ENCODE measurements at regions not wholly inside any gene's neighbourhood (a gene's known extent, or its start where the extent isn't known, plus 50 kb on each side); places are given as distances from the start of the nearest gene placed in this dataset.
"Not testable (repeated sequence)": the region's sequence is repeated elsewhere in the genome, so short reads cannot be mapped to it uniquely, and the experiment has no call there.

GRCh38 chr5:174500636-174501035 lies 223.7 kb upstream of the MSX2 start:
- no peak for DNase-seq

- no peak for DNase-seq
These were observed 222.8 kb upstream of the MSX2 start for GRCh38 chr5:174501461-174502069.

DNA sequence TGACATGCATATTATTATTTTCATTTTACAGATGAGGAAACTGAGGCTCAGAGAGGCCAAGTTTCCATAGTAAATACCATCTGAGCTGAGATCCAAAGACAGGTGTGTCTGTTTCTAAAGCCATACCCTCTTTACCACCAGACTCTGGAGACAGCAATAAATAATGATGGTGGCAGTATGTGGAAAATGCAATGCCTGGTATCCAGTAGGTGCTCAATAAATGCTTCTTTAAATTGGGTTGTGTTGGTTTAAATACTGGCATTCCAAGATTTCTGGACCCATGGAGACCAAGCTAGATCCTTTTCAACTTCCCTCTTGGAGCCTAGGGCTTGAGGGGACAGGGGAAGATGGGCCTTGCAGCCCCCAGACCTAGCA lies 221.3 kb upstream of the MSX2 start:
- DNase-seq, result no peak

DNA sequence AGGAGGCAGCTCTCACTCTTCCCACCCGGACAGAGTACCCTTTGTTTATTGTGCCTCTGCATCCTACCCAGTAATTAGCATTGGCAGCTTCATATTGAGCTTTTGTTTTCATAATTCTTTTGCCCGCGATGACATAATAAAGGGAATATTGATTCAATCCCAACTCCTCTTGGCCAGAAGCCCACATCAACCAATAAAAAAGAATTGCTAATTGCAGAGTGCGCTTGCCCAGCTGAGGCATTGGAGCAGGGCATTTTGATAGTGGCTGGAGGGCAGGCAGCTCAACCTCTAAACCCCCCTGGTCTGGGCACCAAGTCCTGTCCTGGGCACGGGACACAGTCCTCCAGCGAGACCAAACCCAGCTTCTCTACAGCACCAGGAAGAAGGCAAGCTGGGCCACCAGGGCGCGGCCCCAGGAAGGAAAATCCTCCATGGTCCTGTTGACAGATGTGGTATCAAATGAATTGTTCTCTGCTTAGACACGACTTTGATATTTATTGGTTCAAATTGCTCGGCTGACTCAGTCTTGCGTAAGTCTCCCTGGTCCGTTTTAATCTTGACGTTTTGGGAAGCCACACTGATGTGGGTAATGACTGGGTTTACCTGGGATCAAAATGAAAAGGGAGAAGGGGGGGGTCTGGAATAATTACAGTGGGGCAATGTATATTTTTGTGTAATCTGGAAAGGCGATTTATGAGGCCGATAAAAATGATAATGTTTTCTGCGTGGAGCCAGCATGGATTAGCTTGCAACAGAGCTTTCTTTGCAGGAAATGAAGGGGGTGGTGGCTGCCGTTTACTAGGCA lies 220.7 kb upstream of the MSX2 start:
- DNase-seq, result no peak

- no peak for DNase-seq
These were observed 220.1 kb upstream of the MSX2 start for GRCh38 chr5:174504266-174504726.

GRCh38 chr5:174505621-174506020 lies 218.8 kb upstream of the MSX2 start:
- DNase-seq, result no peak

DNA sequence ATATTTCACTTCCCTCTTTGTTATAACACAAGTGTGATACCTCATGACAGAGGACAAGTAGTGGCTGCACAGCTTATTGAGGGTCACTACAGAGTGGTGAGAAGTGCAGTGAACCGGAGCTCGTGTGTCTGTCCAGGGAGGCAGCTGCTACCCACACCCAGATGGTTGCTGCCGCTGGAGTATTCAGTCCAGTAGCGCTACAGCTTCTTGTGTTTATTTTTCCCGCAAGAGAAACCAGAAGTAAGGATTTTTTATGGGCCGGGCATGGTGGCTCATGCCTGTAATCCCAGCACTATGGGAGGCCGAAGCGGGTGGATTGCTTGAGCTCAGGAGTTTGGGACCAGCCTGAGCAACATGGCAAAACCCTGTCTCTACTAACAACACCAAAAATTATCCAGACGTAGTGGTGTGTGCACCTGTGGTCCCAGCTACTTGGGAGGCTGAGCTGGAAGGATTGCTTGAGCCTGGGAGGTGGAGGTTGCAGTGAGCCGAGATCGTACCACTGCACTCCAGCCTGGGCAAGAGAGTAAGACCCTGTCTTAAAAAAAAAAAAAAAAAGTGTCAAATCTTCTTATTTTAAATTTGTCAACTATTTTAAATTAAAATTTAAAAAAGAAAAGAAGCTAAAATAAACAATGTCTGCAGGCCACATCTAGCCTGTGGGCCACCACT lies 213.5 kb upstream of the MSX2 start:
- DNase-seq, result not testable (repeated sequence)

DNA sequence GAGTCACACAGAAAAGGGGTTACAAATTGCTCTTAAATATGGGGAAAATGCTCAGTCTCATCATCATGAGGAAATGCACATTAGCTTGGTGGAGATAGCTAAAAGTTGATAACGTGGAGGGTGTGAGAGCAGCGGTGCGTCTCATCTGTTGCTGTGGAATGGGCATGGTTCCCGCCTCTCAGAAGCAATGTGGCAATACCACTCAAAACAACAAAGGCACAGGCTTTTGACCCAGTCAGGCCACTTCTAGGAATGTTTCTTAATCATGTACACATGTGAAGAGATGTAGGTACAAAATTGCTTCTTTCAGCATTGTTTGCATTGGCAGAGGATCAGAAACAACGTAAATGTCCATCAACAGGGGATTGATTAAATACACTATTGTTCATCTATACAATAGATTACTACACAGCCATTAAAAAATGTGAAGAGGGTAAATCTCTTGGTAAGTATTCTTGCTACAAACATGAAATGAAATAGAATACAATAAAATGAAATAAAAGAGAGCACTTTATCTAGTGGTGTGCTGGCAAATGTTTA lies 212.6 kb upstream of the MSX2 start:
- DNase-seq, result no peak

GRCh38 chr5:174514325-174514724 lies 210.1 kb upstream of the MSX2 start:
- DNase-seq, result no peak

DNA sequence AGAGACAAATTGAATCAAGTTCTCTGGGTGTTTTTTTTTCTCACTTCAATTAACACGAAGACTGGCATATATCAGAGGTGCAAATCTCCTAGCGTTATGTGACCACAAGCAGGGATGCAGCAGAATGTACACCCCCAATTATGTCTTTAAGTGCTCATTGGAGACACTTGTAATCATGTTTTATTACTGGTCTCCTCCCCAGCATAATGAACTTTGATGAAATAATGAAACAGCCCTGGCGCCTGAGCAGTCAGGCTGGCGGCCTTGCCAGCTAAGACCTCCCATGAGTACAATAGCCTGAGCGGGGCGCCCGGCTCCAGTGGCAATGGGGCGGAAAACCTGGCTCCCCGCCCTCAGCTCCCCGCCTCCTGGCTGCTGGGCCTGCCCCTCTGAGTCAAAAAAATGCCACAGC lies 209.4 kb upstream of the MSX2 start:
- no peak for DNase-seq

DNA sequence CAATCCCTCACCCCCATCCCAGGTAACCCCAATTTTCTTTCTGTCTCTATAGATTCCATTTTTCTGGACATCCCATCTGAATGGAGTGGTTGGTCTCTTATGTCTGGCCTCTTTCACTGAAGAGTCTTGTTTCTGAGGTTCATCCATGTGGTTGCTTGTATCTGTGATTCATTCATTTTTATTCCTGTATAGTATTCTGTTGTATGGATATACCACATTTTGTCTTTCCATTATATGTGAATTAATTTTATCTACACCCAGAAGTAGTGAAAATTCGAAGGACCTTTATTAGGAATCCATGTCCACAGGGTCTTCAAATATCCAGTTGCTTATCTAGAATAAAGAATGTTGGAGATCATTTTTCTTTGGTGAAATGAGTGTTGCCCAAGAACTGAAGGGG lies 207.6 kb upstream of the MSX2 start:
- DNase-seq, result no peak

- no peak for DNase-seq
These were observed 205.9 kb upstream of the MSX2 start for GRCh38 chr5:174518512-174518911.

DNA sequence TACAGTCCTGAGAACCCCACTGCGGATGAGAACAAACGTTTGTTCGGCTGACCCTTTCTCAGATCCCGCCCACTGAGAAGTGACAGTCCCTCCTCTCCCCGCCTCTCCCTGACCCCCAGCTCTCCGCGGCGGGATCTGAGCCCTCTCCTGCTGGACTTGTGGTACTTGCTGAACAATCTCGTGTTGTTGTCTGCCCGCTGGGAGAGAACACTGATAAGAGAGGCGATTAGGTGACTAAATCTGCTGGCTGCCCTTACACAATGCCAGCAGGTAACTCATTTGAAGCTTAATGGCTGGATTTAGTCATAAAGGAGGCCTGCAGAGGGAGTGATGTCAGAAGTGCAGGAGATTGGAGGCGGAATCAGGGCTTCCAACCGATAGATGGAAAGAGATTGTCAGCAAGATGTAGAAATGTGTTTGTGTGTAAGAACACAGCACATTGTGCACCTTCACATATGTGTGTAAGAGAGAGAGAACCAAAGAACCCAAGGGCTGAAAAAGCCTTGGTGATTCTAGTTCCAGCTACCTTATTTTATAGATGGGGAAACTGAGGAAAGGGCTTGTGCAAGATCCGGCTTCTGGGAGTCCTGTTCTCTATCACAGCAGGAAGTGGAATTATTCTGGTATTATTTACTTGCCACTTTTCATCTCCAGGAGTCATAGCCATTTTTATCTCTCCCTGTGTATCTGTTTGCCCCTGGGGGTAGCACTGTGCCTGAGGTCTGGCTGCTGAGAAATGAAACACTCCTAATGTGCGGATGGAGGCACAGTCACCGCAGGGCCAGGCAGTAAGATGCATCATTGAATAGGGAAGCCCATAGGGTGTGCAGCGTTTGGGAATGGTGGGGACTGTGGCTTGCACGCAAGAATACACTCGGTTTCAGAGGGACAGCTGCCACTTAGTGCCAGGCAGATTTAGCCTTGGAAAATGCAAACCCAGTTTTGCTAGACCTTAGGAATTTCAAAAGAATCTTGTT lies 203.7 kb upstream of the MSX2 start:
- no peak for DNase-seq

DNA sequence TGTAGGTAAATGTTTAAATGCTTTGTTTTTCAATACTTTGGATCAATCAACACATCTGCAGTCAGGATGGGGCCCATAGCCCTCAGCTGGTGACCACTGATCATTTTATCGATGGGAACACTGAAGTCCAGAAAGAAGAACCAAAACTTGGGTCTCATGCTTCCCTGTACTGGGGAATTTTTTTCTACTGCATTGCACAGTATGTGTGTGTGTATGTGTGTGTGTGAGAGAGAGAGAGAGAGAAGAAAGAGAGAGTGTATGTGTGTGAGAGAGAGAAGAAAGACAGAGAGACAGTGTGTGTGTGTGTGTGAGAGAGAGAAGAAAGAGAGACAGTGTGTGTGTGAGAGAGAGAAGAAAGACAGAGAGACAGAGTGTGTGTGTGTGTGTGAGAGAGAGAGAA lies 202.9 kb upstream of the MSX2 start:
- peak; percentile 49 to 58 (median 53) for DNase-seq

DNA sequence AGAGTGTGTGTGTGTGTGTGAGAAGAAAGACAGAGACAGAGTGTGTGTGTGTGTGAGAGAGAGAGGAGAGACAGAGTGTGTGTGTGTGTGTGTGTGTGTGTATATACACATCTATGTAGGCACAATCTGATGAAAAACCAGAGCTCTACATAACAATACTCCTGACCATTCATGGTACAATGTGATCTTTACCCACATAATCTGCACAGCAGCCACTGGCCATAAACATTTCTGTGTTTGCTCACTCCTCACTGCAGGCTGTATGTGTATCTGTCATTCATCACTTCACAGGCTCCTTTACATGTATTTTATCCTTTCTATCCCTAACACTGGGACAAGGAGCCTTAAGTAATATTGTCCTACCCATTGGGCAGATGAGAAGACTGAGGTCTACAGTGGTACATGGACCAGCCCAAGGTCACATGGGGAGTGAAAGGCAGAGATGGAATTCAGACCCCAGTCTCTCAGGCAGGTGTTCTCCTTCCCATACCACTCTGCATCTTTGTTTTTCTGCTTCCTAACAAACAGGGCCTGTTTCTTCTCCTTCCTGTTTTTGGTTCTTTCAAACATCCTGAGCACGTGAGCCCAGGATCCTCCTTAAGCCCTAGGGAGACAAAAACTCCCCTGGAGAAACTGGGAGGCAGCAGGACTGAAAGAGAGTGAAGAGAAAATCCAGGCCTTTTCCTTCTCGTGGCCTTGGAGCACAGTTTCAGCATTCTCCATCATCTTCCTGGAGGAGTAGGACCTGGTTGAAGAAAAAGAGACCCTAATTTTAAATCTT lies 201.7 kb upstream of the MSX2 start:
- DNase-seq, result no peak

GRCh38 chr5:174523311-174524071 lies 200.9 kb upstream of the MSX2 start:
- DNase-seq, result no peak

GRCh38 chr5:174524351-174524750 lies 200.0 kb upstream of the MSX2 start:
- DNase-seq, result no peak

DNA sequence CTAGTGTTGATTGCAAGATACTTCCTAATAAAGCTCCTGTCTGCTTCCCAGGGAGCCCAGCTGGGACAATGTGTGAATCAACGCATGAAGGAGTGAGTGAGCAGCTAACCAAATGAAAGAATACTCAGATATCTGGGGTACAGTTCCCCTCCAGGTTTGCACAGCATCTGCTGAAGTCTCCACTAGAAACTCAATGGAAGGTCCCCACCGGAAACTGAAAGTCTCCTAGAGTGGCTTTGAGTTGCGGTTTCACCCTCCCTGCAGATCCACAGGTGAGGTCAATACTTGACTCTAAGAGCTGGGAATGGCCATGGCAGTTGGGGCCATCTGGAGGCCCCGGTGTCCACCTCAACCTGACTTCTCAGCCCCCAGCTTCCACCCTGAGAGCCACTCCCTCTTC lies 198.2 kb upstream of the MSX2 start:
- no peak for DNase-seq

- no peak for DNase-seq
These were observed 196.4 kb upstream of the MSX2 start for GRCh38 chr5:174527916-174528540.

- no peak for DNase-seq
These were observed 195.4 kb upstream of the MSX2 start for GRCh38 chr5:174528821-174529544.

Data from suppressor macrophage treated with lipopolysaccharide for 1 hour (primary cell).